Fibroblast of the aortic adventitia (primary cell): ENCODE measurements at regions not wholly inside any gene's neighbourhood (a gene's known extent, or its start where the extent isn't known, plus 50 kb on each side); places are given as distances from the start of the nearest gene placed in this dataset.
"Not testable (repeated sequence)": the region's sequence is repeated elsewhere in the genome, so short reads cannot be mapped to it uniquely, and the experiment has no call there.

Experiments
- DNase-seq: peaks from one replicate; pipeline ENCODE4 v3.0.0-alpha.2; 2010; ENCODE audit warnings: low read depth
- H3K4me3 ChIP-seq: 2 replicates; pipeline ENCODE4 v1.5.1; 2011; ENCODE audit warnings: low read depth, mild to moderate bottlenecking, control low read depth, low read length, moderate library complexity
- CTCF ChIP-seq: IDR thresholded peaks from 2 replicates; pipeline ENCODE4 v1.5.1; 2011; ENCODE audit warnings: mild to moderate bottlenecking, low read length, control low read depth, inconsistent platforms; ENCODE audit not compliant: insufficient read depth

- TF ChIP-seq CTCF, result no peak
- no peak overlapping the region for H3K4me3 ChIP-seq
- no peak for DNase-seq
These were observed 195.4 kb upstream of the C2CD4B start for GRCh38 chr15:62360332-62361097.

DNA sequence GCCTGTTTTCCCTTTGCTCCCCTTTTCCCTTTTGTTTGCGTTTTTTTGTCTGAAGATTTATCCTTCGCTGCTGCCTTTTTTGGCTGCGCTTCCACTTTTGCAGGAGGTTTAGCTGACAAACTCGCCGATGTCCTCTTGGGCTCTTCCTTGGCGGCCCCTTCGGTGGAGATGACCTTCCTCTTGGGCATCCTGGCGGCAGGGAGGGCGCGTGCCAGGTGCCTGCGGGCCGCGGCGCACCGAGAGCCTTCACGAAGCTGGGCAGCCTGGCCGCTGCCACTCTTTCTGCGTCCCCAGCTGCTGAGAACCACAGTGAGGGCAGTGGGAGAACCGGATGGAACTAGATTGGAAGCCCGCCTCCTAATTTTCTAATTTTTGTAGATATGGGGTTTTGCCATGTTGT, 197.1 kb upstream of the C2CD4B start:
- no peak for TF ChIP-seq CTCF
- no peak overlapping the region for H3K4me3 ChIP-seq
- DNase-seq, result no peak

DNA sequence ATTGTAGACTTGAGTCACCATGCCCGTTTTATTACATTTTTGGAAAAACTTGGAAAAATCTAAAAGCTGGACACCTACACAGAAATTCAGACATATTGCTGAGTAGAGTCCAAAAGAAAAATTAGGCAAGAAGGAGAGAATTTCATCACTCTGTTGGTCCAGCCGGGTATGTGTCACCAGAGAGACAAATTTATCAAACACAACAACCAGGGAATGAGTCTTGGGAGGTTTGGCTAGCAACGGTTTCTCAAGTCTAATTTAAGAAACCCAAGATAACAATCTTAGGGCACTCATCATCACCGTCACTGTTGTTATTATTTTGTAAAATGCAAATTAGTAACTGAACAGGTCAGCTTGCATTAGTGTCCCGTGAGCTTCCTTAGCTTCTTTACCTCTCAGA, 197.5 kb upstream of the C2CD4B start:
- TF ChIP-seq CTCF, result no peak
- no peak overlapping the region for H3K4me3 ChIP-seq
- peak; percentile 90 for DNase-seq

- peak; percentile 33 for DNase-seq
- no peak for TF ChIP-seq CTCF
These were observed 198.8 kb upstream of the C2CD4B start for GRCh38 chr15:62363913-62364312.

DNA sequence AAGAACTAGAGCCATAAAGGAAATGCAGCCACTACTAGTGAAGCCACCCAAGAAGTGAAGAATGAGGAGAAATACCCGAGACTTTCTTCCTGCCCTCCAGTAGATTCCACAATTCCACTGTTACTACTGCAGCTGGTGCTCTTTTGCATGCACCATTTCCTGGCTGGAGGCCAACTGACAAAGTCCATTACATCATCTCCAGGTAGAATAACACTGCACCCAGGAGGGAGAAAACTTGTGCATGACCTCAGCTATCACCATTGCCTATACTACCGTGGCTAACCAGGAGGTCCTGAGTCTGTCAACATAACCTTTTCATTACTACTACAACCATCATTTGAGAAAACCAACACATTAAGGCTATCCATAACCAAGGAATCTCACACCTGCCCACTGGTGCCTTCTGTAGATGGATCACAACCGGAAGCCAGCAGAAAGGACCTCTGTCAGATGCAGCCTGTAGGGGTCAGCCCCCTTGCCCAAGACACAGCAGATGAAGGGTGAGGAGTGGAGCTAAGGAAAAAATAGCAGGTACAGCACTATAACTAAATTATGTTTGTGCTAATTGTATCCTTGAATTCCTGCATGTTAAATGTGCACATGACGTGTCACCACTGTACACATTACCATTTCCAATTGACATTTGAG, 200.8 kb upstream of the C2CD4B start:
- no peak for TF ChIP-seq CTCF
- DNase-seq, result no peak

More at GRCh38 chr15:62363913-62364312, 198.8 kb upstream of the C2CD4B start:
- H3K4me3 ChIP-seq, result no peak overlapping the region

GRCh38 chr15:62369454-62369853, 204.4 kb upstream of the C2CD4B start:
- no peak for DNase-seq
- TF ChIP-seq CTCF, result no peak

More for the DNA sequence above, 200.8 kb upstream of the C2CD4B start:
- no peak overlapping the region for H3K4me3 ChIP-seq

DNA sequence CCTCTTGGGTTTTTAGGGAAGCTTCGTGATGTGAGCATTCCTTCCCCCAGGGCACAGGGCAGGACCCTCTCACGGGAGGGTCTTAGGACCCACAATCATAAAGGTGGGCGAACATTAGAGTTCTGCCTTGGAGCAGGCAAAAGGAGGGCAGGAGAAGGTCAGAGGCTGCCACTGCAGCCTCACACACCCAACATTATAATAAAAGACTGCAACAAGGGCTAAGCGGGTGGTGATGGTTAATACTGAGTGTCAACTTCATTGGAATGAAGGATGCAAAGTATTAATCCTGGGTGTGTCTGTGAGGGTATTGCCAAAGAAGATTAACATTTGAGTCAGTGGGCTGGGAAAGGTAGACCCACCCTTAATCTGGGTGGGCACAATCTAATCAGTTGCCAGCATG, 206.6 kb upstream of the C2CD4B start:
- DNase-seq, result not testable (repeated sequence)

More at GRCh38 chr15:62369454-62369853, 204.4 kb upstream of the C2CD4B start:
- no peak overlapping the region for H3K4me3 ChIP-seq

More for the DNA sequence above, 206.6 kb upstream of the C2CD4B start:
- H3K4me3 ChIP-seq, result not testable (repeated sequence)
